ENCODE measurements at regions not wholly inside any gene's neighbourhood (a gene's known extent, or its start where the extent isn't known, plus 50 kb on each side); places are given as distances from the start of the nearest gene placed in this dataset.

- no peak for DNase-seq (ENCODE audit: low spot score)
- in situ Hi-C loops (cut with MboI; ENCODE audit: low pct_unique_long_range_greater_than_20kb, low sequenced_read_pairs, unreplicated experiment): no loop called here
- TF ChIP-seq CTCF (IDR thresholded peaks at IDR 0.05; ENCODE audit: extremely low read depth, insufficient read depth, missing control alignments): no peak
Observed at GRCh38 chr20:17043323-17043722, 183.5 kb upstream of the PCSK2 start.

- DNase-seq (ENCODE audit: low spot score): no peak
- no peak for TF ChIP-seq CTCF (IDR thresholded peaks at IDR 0.05; ENCODE audit: extremely low read depth, insufficient read depth, missing control alignments)
- in situ Hi-C loops (cut with MboI; ENCODE audit: low pct_unique_long_range_greater_than_20kb, low sequenced_read_pairs, unreplicated experiment): no loop called here
Observed at GRCh38 chr20:17044891-17045290, 181.9 kb upstream of the PCSK2 start.

- TF ChIP-seq CTCF (IDR thresholded peaks at IDR 0.05; ENCODE audit: extremely low read depth, insufficient read depth, missing control alignments): no peak
- no peak for DNase-seq (ENCODE audit: low spot score)
- in situ Hi-C loops (cut with MboI; ENCODE audit: low pct_unique_long_range_greater_than_20kb, low sequenced_read_pairs, unreplicated experiment): no loop called here
Observed at GRCh38 chr20:17059465-17059864, 167.4 kb upstream of the PCSK2 start.

GRCh38 chr20:17061715-17062114 lies 165.1 kb upstream of the PCSK2 start:
- no peak for TF ChIP-seq CTCF (IDR thresholded peaks at IDR 0.05; ENCODE audit: extremely low read depth, insufficient read depth, missing control alignments)
- in situ Hi-C loops (cut with MboI; ENCODE audit: low pct_unique_long_range_greater_than_20kb, low sequenced_read_pairs, unreplicated experiment): no loop called here

GRCh38 chr20:17062712-17063111 lies 164.1 kb upstream of the PCSK2 start:
- no peak for DNase-seq (ENCODE audit: low spot score)
- in situ Hi-C loops (cut with MboI; ENCODE audit: low pct_unique_long_range_greater_than_20kb, low sequenced_read_pairs, unreplicated experiment): no loop called here
- no peak for TF ChIP-seq CTCF (IDR thresholded peaks at IDR 0.05; ENCODE audit: extremely low read depth, insufficient read depth, missing control alignments)

More at GRCh38 chr20:17061715-17062114, 165.1 kb upstream of the PCSK2 start:
- DNase-seq (ENCODE audit: low spot score): no peak

GRCh38 chr20:17066902-17067301 lies 159.9 kb upstream of the PCSK2 start:
- in situ Hi-C loops (cut with MboI; ENCODE audit: low pct_unique_long_range_greater_than_20kb, low sequenced_read_pairs, unreplicated experiment): no loop called here
- no peak for TF ChIP-seq CTCF (IDR thresholded peaks at IDR 0.05; ENCODE audit: extremely low read depth, insufficient read depth, missing control alignments)
- DNase-seq (ENCODE audit: low spot score): no peak

Data from GM13977 (cell line).